Psoas muscle (tissue), 7 donors: ENCODE measurements at regions not wholly inside any gene's neighbourhood (a gene's known extent, or its start where the extent isn't known, plus 50 kb on each side); places are given as distances from the start of the nearest gene placed in this dataset.

Experiments
- ATAC-seq, 4 donors: fragments of 200-7000 bp; cut with Tn5 transposase; one replicate each; pipeline ENCODE4 v1.9.1; 2020; ENCODE audit warnings: moderate library complexity in 3 of 4, mild to moderate bottlenecking in 2 of 4
- DNase-seq, 2 donors: peaks; one replicate each; pipeline ENCODE4 v3.0.0-alpha.2; 2020
- H3K27ac ChIP-seq: fragments of 200-600 bp; one replicate; pipeline ENCODE4 v1.8.0; 2022
- H3K27me3 ChIP-seq, 3 donors: fragments of 200-600 bp in 1 of 3; one replicate each; pipeline versions ENCODE4 v1.6.1 to v1.8.0; 2013 to 2022; ENCODE audit warnings: low read length in 2 of 3, mild to moderate bottlenecking in 2 of 3, moderate library complexity in 1 of 3; ENCODE audit not compliant: insufficient read depth in 3 of 3
- H3K36me3 ChIP-seq, 2 donors: fragments of 200-600 bp in 1 of 2; one replicate each; pipeline versions ENCODE4 v1.6.1 to v1.8.0; 2013 to 2022; ENCODE audit warnings: low read depth in 1 of 2, mild to moderate bottlenecking in 1 of 2, moderate library complexity in 1 of 2; ENCODE audit not compliant: insufficient read depth in 1 of 2
- H3K4me1 ChIP-seq: fragments of 200-600 bp; one replicate; pipeline ENCODE4 v1.8.0; 2022
- H3K4me3 ChIP-seq: fragments of 200-600 bp; one replicate; pipeline ENCODE4 v1.8.0; 2022; ENCODE audit warnings: mild to moderate bottlenecking
- H3K9me3 ChIP-seq: fragments of 200-600 bp; one replicate; pipeline ENCODE4 v1.8.0; 2022
- WGBS, 3 donors: extraction: QIAGEN DNeasy Blood & Tissue Kit; methylation state at CpG; one replicate each; pipeline versions ENCODE4 v1.1.6 to v1.1.7; 2013; 5-methylcytosine and 5-hydroxymethylcytosine counted together
- intact Hi-C, 2 donors: fragments of 100-400 bp; cut with DNase I; formaldehyde crosslinking; loops; one replicate each; pipeline versions ENCODE4 v1.11.0 to v1.14.2; 2022
- TF ChIP-seq, protein P1 (sequence below): fragments of 200-600 bp; IDR thresholded peaks from one replicate; pipeline ENCODE4 v1.8.0; 2022; ENCODE audit warnings: antibody characterized with exemption
- donor health status: healthy with polysubstance abuse.
- donor health status: DM: no; HTN: no; CAD: no; lungs with moderate emphysema.
- donor health status: Bipolar disorder and iron deficiency.
- donor health status: healthy.
- donor health status: DM: yes; HTN: yes; CAD: no.
- donor health status: DM: no; HTN: no; CAD: no.
- donor health status: DM: yes; HTN: yes; CAD: no.

DNA sequence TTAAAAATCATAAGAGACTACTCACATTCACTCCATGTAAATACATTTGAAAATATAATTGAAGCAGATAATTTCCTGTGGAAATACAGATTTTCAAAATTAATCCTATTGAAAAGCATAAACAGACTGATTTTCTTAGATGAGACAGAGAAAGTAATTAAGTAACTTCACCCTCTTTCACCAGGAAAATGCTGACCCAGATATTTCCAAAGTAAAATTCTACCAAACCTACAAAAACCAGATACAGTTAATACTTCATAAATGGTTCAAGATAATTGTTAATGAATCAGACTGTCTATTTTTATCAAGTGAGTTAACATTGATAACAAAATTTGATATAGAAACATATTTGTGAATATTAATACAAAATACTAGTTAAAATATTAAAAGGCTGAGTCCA is 233.5 kb upstream of the KHDRBS2 start:
- no peak for DNase-seq
- Histone ChIP-seq H3K36me3 (no peaks in the 10 kb centered on the region), H3K4me3 (no peak overlapping the region), H3K27me3 (no peaks in the 10 kb centered on the region), H3K4me1 (no peaks in the 10 kb centered on the region), H3K9me3 (no peaks in the 10 kb centered on the region), H3K27ac (no peak overlapping the region)
- no peak for ATAC-seq
- TF ChIP-seq, protein P1, sequence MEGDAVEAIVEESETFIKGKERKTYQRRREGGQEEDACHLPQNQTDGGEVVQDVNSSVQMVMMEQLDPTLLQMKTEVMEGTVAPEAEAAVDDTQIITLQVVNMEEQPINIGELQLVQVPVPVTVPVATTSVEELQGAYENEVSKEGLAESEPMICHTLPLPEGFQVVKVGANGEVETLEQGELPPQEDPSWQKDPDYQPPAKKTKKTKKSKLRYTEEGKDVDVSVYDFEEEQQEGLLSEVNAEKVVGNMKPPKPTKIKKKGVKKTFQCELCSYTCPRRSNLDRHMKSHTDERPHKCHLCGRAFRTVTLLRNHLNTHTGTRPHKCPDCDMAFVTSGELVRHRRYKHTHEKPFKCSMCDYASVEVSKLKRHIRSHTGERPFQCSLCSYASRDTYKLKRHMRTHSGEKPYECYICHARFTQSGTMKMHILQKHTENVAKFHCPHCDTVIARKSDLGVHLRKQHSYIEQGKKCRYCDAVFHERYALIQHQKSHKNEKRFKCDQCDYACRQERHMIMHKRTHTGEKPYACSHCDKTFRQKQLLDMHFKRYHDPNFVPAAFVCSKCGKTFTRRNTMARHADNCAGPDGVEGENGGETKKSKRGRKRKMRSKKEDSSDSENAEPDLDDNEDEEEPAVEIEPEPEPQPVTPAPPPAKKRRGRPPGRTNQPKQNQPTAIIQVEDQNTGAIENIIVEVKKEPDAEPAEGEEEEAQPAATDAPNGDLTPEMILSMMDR, result no peak
- intact Hi-C loops, result no loop called here

DNA sequence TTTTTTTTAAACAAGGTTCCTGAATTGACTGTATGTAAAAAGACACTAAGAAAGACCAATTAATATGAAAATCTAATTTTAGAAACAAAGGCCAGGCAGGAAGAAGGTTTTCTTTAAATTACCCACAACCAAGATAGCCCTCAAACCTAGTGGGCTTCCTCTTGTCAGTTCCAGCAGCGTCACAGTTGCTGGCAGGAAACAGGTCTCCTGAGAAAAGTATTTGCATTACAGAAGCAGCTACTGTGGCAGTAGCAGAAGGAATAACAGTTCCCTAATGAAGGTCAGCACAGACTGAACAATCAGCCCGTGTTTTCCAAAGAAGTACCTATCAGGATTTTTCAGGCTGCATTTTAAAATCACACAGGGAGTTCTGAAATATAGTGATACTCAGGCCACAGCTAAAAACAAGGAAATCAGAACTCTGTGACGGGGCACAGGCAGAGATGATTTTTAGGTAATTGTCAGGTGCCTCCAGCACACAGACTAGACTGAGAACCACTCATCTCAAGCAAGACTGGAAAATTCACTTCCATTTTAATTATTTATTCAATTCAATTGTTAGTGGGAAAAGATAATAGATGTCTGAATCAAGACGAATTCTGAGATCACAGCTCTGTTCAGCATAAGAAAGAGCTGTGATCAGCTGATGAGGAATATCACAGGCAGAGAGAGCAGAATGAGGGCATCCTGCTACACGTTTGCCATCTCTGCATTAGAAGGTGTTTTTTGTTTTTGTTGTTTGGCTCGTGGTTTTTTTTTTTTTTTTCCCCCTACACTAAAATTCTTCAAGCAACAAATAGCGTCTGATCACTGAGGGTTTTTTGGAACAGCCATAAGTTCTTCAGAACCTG is 230.5 kb upstream of the KHDRBS2 start:
- H3K27me3 ChIP-seq, result no peaks in the 10 kb centered on the region
- no peak for DNase-seq
- WGBS, 3 donors, result 23 to 31% (median 26%) methylated on average over 7 of the region's 7 CpGs
- TF ChIP-seq, protein P1, result no peak
- H3K9me3 ChIP-seq, result no peaks in the 10 kb centered on the region
- no peaks in the 10 kb centered on the region for H3K36me3 ChIP-seq
- ATAC-seq, result no peak
- intact Hi-C loops, result no loop called here
- no peak overlapping the region for H3K27ac ChIP-seq
- no peak overlapping the region for H3K4me3 ChIP-seq
- no peaks in the 10 kb centered on the region for H3K4me1 ChIP-seq

DNA sequence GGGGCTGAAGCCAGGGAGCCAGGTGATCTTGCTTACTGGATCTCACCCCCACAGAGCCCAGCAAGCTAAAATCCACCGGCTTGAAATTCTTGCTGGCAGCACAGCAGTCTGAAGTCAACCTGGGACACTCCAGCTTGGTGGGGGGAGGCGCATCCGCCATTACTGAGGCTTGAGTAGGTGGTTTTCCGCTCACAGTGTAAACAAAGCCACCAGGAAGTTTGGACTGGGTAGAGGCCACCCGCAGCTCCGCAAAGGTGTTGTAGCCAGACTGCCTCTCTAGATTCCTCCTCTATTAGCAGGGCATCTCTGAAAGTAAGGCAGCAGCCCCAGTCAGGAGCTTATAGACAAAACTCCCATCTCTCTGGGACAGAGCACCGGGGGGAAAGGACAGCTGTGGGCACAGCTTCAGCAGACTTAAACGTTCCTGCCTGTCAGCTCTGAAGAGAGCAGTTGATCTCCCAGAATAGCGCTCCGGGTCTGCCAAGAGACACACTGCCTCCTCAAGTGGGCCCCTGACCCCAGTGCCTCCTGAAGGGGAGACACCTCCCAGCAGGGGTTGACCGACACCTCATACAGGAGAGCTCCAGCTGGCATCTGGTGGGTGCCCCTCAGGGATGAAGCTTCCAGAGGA is 206.3 kb upstream of the KHDRBS2 start:
- intact Hi-C loops, result no loop called here
- DNase-seq (no peak), ATAC-seq (no peak)
- TF ChIP-seq, protein P1, result no peak
- no peaks in the 10 kb centered on the region for H3K27me3 ChIP-seq
- WGBS, 3 donors, result 87 to 90% (median 88%) methylated on average over 11 of the region's 11 CpGs
- no peak overlapping the region for H3K4me3 ChIP-seq
- H3K27ac ChIP-seq, result no peak overlapping the region
- no peaks in the 10 kb centered on the region for H3K9me3 ChIP-seq
- H3K4me1 ChIP-seq, result no peaks in the 10 kb centered on the region
- H3K36me3 ChIP-seq, result no peaks in the 10 kb centered on the region

DNA sequence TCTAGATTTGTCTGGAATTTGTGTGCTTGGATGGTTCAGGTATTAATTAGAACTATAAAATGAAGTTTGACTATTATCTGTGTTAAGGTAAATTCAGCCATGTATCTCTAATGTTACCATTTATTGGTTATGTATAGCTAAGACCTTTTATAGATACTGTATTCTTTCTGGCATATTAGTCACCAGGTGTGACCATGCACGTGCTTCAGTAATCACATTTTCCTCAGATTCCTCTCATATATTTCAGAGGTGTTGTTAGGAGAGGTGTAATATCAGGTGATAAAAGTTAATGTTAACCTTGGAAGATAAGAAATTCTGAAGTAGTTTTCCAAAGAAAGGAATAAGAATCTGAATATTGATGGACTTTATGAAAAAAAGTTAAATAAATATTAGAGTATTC is 194.5 kb upstream of the KHDRBS2 start:
- Histone ChIP-seq H3K27me3 (no peaks in the 10 kb centered on the region), H3K9me3 (no peaks in the 10 kb centered on the region), H3K4me1 (no peaks in the 10 kb centered on the region), H3K27ac (no peak overlapping the region), H3K4me3 (no peak overlapping the region), H3K36me3 (no peaks in the 10 kb centered on the region)
- TF ChIP-seq, protein P1, result no peak
- WGBS, 3 donors, result 55 to 71% (median 70%) methylated on average over 1 of the region's 1 CpG
- DNase-seq (no peak), ATAC-seq (no peak)
- intact Hi-C loops, result no loop called here
